ENCODE measurements at regions not wholly inside any gene's neighbourhood (a gene's known extent, or its start where the extent isn't known, plus 50 kb on each side); places are given as distances from the start of the nearest gene placed in this dataset.

DNA sequence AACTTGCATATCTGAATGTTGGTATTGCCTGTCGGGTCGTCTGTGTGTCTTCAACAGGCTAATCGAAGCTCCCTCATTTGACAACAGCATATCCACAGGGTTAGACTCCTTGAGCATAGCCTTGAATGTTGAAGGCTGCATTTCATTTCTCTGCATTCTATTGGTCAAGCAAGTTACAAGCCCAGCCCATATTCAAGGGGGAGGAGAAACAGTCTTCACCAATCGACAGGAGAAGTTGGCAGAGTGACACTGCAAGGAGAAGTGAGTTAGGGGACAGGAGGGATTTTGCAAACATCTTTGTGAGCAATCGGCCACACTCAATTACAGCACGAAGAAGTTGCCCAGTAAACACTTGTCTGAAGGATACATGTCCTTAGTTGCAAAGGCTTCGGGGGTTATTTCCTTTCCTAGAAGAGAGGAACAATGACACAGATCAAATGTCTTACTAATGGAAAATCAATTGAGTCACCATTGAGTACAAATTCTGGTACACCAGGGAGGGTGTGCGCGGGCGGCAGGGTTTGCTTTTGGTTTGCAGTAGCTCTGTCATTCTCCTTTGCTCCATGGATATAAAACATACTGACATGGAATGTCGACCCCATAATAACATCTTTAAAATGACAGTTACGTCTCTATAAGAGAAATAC lies 60.6 kb upstream of the NT5E start:
- TF ChIP-seq, protein P1, sequence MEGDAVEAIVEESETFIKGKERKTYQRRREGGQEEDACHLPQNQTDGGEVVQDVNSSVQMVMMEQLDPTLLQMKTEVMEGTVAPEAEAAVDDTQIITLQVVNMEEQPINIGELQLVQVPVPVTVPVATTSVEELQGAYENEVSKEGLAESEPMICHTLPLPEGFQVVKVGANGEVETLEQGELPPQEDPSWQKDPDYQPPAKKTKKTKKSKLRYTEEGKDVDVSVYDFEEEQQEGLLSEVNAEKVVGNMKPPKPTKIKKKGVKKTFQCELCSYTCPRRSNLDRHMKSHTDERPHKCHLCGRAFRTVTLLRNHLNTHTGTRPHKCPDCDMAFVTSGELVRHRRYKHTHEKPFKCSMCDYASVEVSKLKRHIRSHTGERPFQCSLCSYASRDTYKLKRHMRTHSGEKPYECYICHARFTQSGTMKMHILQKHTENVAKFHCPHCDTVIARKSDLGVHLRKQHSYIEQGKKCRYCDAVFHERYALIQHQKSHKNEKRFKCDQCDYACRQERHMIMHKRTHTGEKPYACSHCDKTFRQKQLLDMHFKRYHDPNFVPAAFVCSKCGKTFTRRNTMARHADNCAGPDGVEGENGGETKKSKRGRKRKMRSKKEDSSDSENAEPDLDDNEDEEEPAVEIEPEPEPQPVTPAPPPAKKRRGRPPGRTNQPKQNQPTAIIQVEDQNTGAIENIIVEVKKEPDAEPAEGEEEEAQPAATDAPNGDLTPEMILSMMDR (IDR thresholded peaks at IDR 0.05; ENCODE audit: borderline replicate concordance, extremely low read depth, insufficient read depth): no peak
- Histone ChIP-seq H3K4me3 (ENCODE audit: low read length in 3 of 3) (peak overlapping the region in 2 of 3 donors; percentile 40 to 43), H3K4me1 (ENCODE audit: control insufficient read depth in 2 of 3, insufficient read depth in 2 of 3, low read depth in 1 of 3, low read length in 3 of 3) (no peaks in the 10 kb centered on the region), H3K9me3 (ENCODE audit: control insufficient read depth in 2 of 3, insufficient read depth in 1 of 3, low read length in 3 of 3) (no peaks in the 10 kb centered on the region), H3K9ac (ENCODE audit: low read length in 3 of 3) (no peak overlapping the region), H3K36me3 (ENCODE audit: control insufficient read depth in 2 of 3, insufficient read depth in 3 of 3, low read length in 3 of 3) (no peaks in the 10 kb centered on the region), H3K27ac (ENCODE audit: low read depth in 2 of 2, low read length in 2 of 2) (no peak overlapping the region), H3K27me3 (ENCODE audit: control insufficient read depth, insufficient read depth, low read length) (no peaks in the 10 kb centered on the region)
- no peak for FAIRE-seq
- intact Hi-C loops (cut with DNase I): no loop called here
- no peak for DNase-seq

GRCh38 chr6:85388531-85388930 lies 61.4 kb upstream of the NT5E start:
- Histone ChIP-seq H3K27ac (ENCODE audit: low read depth in 2 of 2, low read length in 2 of 2) (no peak overlapping the region), H3K9me3 (ENCODE audit: control insufficient read depth in 2 of 3, insufficient read depth in 1 of 3, low read length in 3 of 3) (no peaks in the 10 kb centered on the region), H3K4me3 (ENCODE audit: low read length in 3 of 3) (peak overlapping the region in 2 of 3 donors; percentile 9 to 40), H3K36me3 (ENCODE audit: control insufficient read depth in 2 of 3, insufficient read depth in 3 of 3, low read length in 3 of 3) (no peaks in the 10 kb centered on the region), H3K27me3 (ENCODE audit: control insufficient read depth, insufficient read depth, low read length) (no peaks in the 10 kb centered on the region), H3K4me1 (ENCODE audit: control insufficient read depth in 2 of 3, insufficient read depth in 2 of 3, low read depth in 1 of 3, low read length in 3 of 3) (no peaks in the 10 kb centered on the region), H3K9ac (ENCODE audit: low read length in 3 of 3) (no peak overlapping the region)
- intact Hi-C loops (cut with DNase I): no loop called here
- no peak for FAIRE-seq
- TF ChIP-seq, protein P1 (IDR thresholded peaks at IDR 0.05; ENCODE audit: borderline replicate concordance, extremely low read depth, insufficient read depth): no peak
- no peak for DNase-seq

DNA sequence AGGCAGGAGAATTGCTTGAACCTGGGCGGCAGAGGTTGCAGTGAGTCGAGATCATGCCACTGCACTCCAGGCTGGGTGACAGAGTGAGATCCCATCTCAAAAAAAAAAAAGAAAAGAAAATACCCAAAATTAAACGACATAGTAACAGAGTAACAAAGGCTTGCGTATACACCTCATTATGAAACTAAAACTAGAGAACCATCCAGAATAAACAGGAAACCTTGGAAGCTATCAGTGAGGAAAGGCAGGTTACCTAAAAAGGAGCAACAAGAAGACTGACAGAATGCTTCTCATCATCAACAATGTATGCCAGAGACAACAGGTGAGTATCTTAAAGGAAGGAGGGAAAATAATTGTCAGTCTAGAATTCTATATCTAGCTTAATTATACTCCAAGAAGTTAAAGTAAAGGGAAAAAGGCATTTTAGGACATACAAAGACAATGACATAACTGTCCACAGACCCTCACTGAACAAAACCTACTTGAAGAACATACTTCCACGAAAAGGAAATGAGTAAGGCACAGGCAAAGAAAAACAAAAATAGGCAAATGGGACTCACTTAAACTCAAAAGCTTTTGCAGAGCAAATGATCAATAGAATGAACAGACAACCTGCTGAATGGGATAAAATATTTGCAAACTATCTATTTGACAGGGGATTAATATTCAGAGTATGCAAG lies 64.1 kb upstream of the NT5E start:
- H3K27me3 ChIP-seq (ENCODE audit: control insufficient read depth, insufficient read depth, low read length): no peaks in the 10 kb centered on the region
- no peak for FAIRE-seq
- H3K9ac ChIP-seq (ENCODE audit: low read length in 3 of 3): no peak overlapping the region
- H3K27ac ChIP-seq (ENCODE audit: low read depth in 2 of 2, low read length in 2 of 2): no peak overlapping the region
- DNase-seq: no peak
- no peak overlapping the region for H3K4me3 ChIP-seq (ENCODE audit: low read length in 3 of 3)
- no peaks in the 10 kb centered on the region for H3K4me1 ChIP-seq (ENCODE audit: control insufficient read depth in 2 of 3, insufficient read depth in 2 of 3, low read depth in 1 of 3, low read length in 3 of 3)
- no peaks in the 10 kb centered on the region for H3K9me3 ChIP-seq (ENCODE audit: control insufficient read depth in 2 of 3, insufficient read depth in 1 of 3, low read length in 3 of 3)
- H3K36me3 ChIP-seq (ENCODE audit: control insufficient read depth in 2 of 3, insufficient read depth in 3 of 3, low read length in 3 of 3): no peaks in the 10 kb centered on the region
- TF ChIP-seq, protein P1 (IDR thresholded peaks at IDR 0.05; ENCODE audit: borderline replicate concordance, extremely low read depth, insufficient read depth): no peak
- intact Hi-C loops (cut with DNase I): no loop called here

All from kidney (tissue), 13 donors.